ENCODE measurements at regions not wholly inside any gene's neighbourhood (a gene's known extent, or its start where the extent isn't known, plus 50 kb on each side); places are given as distances from the start of the nearest gene placed in this dataset.

DNA sequence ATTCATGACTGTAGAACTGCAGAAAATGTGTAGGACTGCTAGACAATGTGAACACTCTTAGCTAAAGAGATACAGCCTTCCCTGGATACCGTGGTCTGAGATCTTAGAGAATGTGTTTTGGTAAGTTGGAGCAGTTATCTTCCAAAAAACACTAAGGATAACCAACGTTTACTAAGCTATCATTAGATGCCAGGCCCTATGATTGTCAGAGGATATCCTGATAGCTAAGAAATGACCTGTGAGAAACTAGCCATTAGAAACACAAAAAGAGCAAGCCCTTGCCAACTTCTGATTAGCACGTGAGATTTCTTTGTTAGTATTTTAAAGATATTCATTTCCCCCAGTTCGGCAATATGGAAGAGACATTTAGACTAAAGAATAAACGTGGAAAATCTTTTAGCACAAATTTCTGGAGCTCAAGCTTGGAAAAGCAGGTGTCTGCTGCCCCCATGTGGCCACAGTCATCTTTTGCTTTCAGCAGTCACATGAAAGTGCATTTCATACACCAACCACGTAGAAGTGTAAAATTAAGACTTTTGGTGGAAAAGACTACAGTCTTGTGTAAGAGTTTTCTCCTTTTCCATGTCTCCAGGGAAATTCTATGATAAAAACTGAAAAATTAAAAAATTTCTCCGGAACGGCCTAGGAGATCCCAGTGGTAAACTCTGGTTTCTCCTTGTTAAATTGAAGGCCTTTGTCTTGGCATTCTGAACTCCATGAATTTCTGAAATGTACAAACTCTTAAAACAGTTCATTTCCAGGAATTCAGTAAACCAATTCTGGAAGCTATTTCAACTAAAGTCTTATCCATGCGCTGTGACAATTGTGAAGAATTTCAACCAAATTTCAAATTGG lies 136.4 kb downstream of the ZNF674 start:
- no peak overlapping the region; the same call in 2 of the 3 replicates for H3K4me2 ChIP-seq
- 16% methylated on average over 9 of the region's 9 CpGs for WGBS (ENCODE audit: missing lambda C conversion rate)
- ATAC-seq (peak; percentile 64 to 72), FAIRE-seq (no peak), DNase-seq (ENCODE audit: low read depth in 1 of 2, low spot score in 1 of 2) (peak; percentile 35 to 76)
- H3K4me1 ChIP-seq: peaks cover 7% of the 10 kb centered on the region; the same call in 1 of the 3 replicates
- CTCF ChIA-PET: interaction anchor here (0.6 to 2.9 kb wide), 24 partner anchors 9 to 1221 kb away, joined by 3 to 20 read pairs (median 4); no protein-coding TSS in a partner anchor
- POLR2A ChIA-PET: interaction anchor here (1.2 kb wide), 2 partner anchors 894 to 1086 kb away, joined by 3 to 4 read pairs; no protein-coding TSS in a partner anchor
- H3K27ac ChIP-seq: peak overlapping the region; percentile 28 to 58; a peak in 5 of 6 replicates
- TF ChIP-seq PHF8 (IDR thresholded peaks at IDR 0.05; ENCODE audit: borderline replicate concordance, low read depth): no peak
- TF ChIP-seq CBX8 (IDR thresholded peaks at IDR 0.05): no peak
- TF ChIP-seq, protein P1, sequence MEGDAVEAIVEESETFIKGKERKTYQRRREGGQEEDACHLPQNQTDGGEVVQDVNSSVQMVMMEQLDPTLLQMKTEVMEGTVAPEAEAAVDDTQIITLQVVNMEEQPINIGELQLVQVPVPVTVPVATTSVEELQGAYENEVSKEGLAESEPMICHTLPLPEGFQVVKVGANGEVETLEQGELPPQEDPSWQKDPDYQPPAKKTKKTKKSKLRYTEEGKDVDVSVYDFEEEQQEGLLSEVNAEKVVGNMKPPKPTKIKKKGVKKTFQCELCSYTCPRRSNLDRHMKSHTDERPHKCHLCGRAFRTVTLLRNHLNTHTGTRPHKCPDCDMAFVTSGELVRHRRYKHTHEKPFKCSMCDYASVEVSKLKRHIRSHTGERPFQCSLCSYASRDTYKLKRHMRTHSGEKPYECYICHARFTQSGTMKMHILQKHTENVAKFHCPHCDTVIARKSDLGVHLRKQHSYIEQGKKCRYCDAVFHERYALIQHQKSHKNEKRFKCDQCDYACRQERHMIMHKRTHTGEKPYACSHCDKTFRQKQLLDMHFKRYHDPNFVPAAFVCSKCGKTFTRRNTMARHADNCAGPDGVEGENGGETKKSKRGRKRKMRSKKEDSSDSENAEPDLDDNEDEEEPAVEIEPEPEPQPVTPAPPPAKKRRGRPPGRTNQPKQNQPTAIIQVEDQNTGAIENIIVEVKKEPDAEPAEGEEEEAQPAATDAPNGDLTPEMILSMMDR (IDR thresholded peaks at IDR 0.05): peak; percentile 89
- TF ChIP-seq, protein P2, sequence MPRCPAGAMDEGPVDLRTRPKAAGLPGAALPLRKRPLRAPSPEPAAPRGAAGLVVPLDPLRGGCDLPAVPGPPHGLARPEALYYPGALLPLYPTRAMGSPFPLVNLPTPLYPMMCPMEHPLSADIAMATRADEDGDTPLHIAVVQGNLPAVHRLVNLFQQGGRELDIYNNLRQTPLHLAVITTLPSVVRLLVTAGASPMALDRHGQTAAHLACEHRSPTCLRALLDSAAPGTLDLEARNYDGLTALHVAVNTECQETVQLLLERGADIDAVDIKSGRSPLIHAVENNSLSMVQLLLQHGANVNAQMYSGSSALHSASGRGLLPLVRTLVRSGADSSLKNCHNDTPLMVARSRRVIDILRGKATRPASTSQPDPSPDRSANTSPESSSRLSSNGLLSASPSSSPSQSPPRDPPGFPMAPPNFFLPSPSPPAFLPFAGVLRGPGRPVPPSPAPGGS (IDR thresholded peaks at IDR 0.05): no peak
- TF ChIP-seq SMC3 (IDR thresholded peaks at IDR 0.05): peak; percentile 85
- TF ChIP-seq GATA3 (IDR thresholded peaks at IDR 0.05; ENCODE audit: borderline replicate concordance): no peak
- no peak for TF ChIP-seq SREBF2 (IDR thresholded peaks at IDR 0.05)
- TF ChIP-seq RAD21 (conservative IDR thresholded peaks at IDR 0.05 in 1 of 2, IDR thresholded peaks at IDR 0.05 in 1 of 2): peak; percentile 94 to 96
- TF ChIP-seq ZC3H11A (IDR thresholded peaks at IDR 0.05): no peak
- TF ChIP-seq, protein P3, sequence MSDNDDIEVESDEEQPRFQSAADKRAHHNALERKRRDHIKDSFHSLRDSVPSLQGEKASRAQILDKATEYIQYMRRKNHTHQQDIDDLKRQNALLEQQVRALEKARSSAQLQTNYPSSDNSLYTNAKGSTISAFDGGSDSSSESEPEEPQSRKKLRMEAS (IDR thresholded peaks at IDR 0.05): peak; percentile 33; the same call in 1 of the 2 replicates
- no peak overlapping the region for H3K4me3 ChIP-seq
- no peaks in the 10 kb centered on the region for H3K9me3 ChIP-seq

DNA sequence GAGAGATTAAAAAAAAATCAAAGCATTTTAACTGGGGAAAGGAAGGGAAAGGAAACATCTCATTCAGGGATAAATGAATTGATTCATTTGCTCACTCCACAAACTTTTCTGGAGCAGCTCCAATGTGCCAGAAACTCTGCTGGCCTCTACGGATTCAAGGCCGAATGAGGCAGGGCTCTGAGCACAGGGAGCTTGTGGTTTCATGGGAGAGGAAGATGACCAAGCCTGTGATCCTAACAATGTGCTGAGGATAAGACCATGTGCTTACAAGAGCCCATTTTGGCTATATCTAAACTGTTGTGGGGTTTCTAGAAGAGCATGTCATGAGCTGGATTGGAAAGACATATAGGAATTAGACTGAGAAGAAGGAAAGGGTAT lies 137.5 kb downstream of the ZNF674 start:
- ChIA-PET POLR2A (no interaction called here), CTCF (interaction anchor here (1.3 to 2.9 kb wide), 8 partner anchors 9 to 1085 kb away, joined by 3 to 20 read pairs (median 8); no protein-coding TSS in a partner anchor)
- Histone ChIP-seq H3K27ac (peak overlapping the region; percentile 10 to 58; a peak in 3 of 6 replicates), H3K9me3 (no peaks in the 10 kb centered on the region), H3K4me3 (no peak overlapping the region), H3K4me2 (no peak overlapping the region), H3K4me1 (peaks cover 7% of the 10 kb centered on the region; the same call in 1 of the 3 replicates)
- FAIRE-seq (no peak), ATAC-seq (no peak), DNase-seq (ENCODE audit: low read depth in 1 of 2, low spot score in 1 of 2) (no peak)
- TF ChIP-seq JUNB (IDR thresholded peaks at IDR 0.05) (no peak), RAD21 (conservative IDR thresholded peaks at IDR 0.05 in 1 of 2, IDR thresholded peaks at IDR 0.05 in 1 of 2) (no peak), HDAC2 (IDR thresholded peaks at IDR 0.05) (no peak), HOXB13 (CRISPR knock-in tag; IDR thresholded peaks at IDR 0.05; ENCODE audit: low read depth) (no peak), EHMT2 (IDR thresholded peaks at IDR 0.05; ENCODE audit: low read depth) (no peak), BHLHE40 (IDR thresholded peaks at IDR 0.05; ENCODE audit: low read depth, low read length) (no peak), FOXS1 (CRISPR knock-in tag; IDR thresholded peaks at IDR 0.05) (no peak), HEYL (CRISPR knock-in tag; IDR thresholded peaks at IDR 0.05) (no peak), CHD4 (IDR thresholded peaks at IDR 0.05; ENCODE audit: borderline replicate concordance) (no peak)
- TF ChIP-seq, protein P4, sequence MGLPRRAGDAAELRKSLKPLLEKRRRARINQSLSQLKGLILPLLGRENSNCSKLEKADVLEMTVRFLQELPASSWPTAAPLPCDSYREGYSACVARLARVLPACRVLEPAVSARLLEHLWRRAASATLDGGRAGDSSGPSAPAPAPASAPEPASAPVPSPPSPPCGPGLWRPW (IDR thresholded peaks at IDR 0.05): no peak
- TF ChIP-seq, protein P5, sequence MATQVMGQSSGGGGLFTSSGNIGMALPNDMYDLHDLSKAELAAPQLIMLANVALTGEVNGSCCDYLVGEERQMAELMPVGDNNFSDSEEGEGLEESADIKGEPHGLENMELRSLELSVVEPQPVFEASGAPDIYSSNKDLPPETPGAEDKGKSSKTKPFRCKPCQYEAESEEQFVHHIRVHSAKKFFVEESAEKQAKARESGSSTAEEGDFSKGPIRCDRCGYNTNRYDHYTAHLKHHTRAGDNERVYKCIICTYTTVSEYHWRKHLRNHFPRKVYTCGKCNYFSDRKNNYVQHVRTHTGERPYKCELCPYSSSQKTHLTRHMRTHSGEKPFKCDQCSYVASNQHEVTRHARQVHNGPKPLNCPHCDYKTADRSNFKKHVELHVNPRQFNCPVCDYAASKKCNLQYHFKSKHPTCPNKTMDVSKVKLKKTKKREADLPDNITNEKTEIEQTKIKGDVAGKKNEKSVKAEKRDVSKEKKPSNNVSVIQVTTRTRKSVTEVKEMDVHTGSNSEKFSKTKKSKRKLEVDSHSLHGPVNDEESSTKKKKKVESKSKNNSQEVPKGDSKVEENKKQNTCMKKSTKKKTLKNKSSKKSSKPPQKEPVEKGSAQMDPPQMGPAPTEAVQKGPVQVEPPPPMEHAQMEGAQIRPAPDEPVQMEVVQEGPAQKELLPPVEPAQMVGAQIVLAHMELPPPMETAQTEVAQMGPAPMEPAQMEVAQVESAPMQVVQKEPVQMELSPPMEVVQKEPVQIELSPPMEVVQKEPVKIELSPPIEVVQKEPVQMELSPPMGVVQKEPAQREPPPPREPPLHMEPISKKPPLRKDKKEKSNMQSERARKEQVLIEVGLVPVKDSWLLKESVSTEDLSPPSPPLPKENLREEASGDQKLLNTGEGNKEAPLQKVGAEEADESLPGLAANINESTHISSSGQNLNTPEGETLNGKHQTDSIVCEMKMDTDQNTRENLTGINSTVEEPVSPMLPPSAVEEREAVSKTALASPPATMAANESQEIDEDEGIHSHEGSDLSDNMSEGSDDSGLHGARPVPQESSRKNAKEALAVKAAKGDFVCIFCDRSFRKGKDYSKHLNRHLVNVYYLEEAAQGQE (IDR thresholded peaks at IDR 0.05): no peak
- 93% methylated on average over 2 of the region's 2 CpGs for WGBS (ENCODE audit: missing lambda C conversion rate)
